Left ventricle myocardium inferior (tissue), 1 donor: ENCODE measurements at regions not wholly inside any gene's neighbourhood (a gene's known extent, or its start where the extent isn't known, plus 50 kb on each side); places are given as distances from the start of the nearest gene placed in this dataset.

Experiments used
- DNase-seq: peaks from one replicate; pipeline ENCODE4 v3.0.0-alpha.2; 2020
- H3K27ac ChIP-seq: fragments of 200-600 bp; replicated peaks from 2 replicates; pipeline ENCODE4 v1.8.0; 2021
- H3K27me3 ChIP-seq: fragments of 200-600 bp; 2 replicates; pipeline ENCODE4 v1.8.0; 2021; ENCODE audit warnings: low read depth
- H3K36me3 ChIP-seq: fragments of 200-600 bp; 2 replicates; pipeline ENCODE4 v1.8.0; 2021
- H3K4me1 ChIP-seq: fragments of 200-600 bp; 2 replicates; pipeline ENCODE4 v1.8.0; 2021
- H3K4me3 ChIP-seq: fragments of 200-600 bp; 2 replicates; pipeline ENCODE4 v1.8.0; 2021; ENCODE audit warnings: mild to moderate bottlenecking, moderate library complexity
- H3K9me3 ChIP-seq: fragments of 200-600 bp; replicated peaks from 2 replicates; pipeline ENCODE4 v1.8.0; 2021
- CTCF ChIP-seq: fragments of 200-600 bp; IDR thresholded peaks from 2 replicates; pipeline ENCODE4 v1.8.0; 2021; ENCODE audit warnings: antibody characterized with exemption, mild to moderate bottlenecking, borderline replicate concordance
- intact Hi-C: fragments of 100-400 bp; cut with micrococcal nuclease; formaldehyde crosslinking; loops from one replicate; pipeline ENCODE4 v1.11.0; 2022
- donor health status: DM: no; HTN: yes; CAD: no; lungs with severe emphysema.

- no peaks in the 10 kb centered on the region for H3K36me3 ChIP-seq
- no peak overlapping the region for H3K27ac ChIP-seq
- H3K4me1 ChIP-seq = peaks cover 22% of the 10 kb centered on the region
- H3K4me3 ChIP-seq = no peak overlapping the region
- H3K27me3 ChIP-seq = no peaks in the 10 kb centered on the region
- DNase-seq = no peak
- no peak for TF ChIP-seq CTCF
- intact Hi-C loops = no loop called here
- H3K9me3 ChIP-seq = no peaks in the 10 kb centered on the region
Observed at GRCh38 chr1:60936163-60936562, 146.2 kb upstream of the NFIA start.

- Histone ChIP-seq H3K9me3 (no peaks in the 10 kb centered on the region), H3K36me3 (no peaks in the 10 kb centered on the region), H3K27me3 (no peaks in the 10 kb centered on the region), H3K4me3 (no peak overlapping the region), H3K4me1 (peaks cover 22% of the 10 kb centered on the region), H3K27ac (no peak overlapping the region)
- DNase-seq = no peak
- intact Hi-C loops = no loop called here
- TF ChIP-seq CTCF = no peak
Observed at GRCh38 chr1:60935599-60936110, 146.7 kb upstream of the NFIA start.

- Histone ChIP-seq H3K27me3 (no peaks in the 10 kb centered on the region), H3K27ac (no peak overlapping the region), H3K9me3 (no peaks in the 10 kb centered on the region), H3K4me3 (no peak overlapping the region), H3K4me1 (peaks cover 7% of the 10 kb centered on the region), H3K36me3 (no peaks in the 10 kb centered on the region)
- intact Hi-C loops = no loop called here
- DNase-seq = no peak
- TF ChIP-seq CTCF = no peak
Observed at GRCh38 chr1:60930130-60930529, 152.2 kb upstream of the NFIA start.

GRCh38 chr1:60924964-60925798 is 157.2 kb upstream of the NFIA start:
- H3K9me3 ChIP-seq = no peaks in the 10 kb centered on the region
- H3K4me1 ChIP-seq = peaks cover 39% of the 10 kb centered on the region
- TF ChIP-seq CTCF = no peak
- H3K36me3 ChIP-seq = no peaks in the 10 kb centered on the region
- peak overlapping the region; percentile 38 for H3K27ac ChIP-seq
- DNase-seq = no peak
- no peaks in the 10 kb centered on the region for H3K27me3 ChIP-seq
- H3K4me3 ChIP-seq = peak overlapping the region; percentile 37
- intact Hi-C loops = no loop called here

GRCh38 chr1:60924165-60924564 is 158.2 kb upstream of the NFIA start:
- DNase-seq = no peak
- Histone ChIP-seq H3K4me3 (no peak overlapping the region), H3K9me3 (no peaks in the 10 kb centered on the region), H3K36me3 (no peaks in the 10 kb centered on the region), H3K4me1 (peaks cover 39% of the 10 kb centered on the region), H3K27me3 (no peaks in the 10 kb centered on the region), H3K27ac (peak overlapping the region; percentile 48)
- intact Hi-C loops = no loop called here
- TF ChIP-seq CTCF = no peak
